ENCODE measurements at regions not wholly inside any gene's neighbourhood (a gene's known extent, or its start where the extent isn't known, plus 50 kb on each side); places are given as distances from the start of the nearest gene placed in this dataset.

GRCh38 chr3:176174060-176174459, 1023.2 kb downstream of the TBL1XR1 start:
- intact Hi-C loops (cut with micrococcal nuclease; ENCODE audit: unreplicated experiment) = no loop called here
- peak; percentile 0 for DNase-seq (ENCODE audit: low spot score)
- H3K9me3 ChIP-seq (ENCODE audit: low read depth, low read length, poor library complexity, severe bottlenecking) = no peaks in the 10 kb centered on the region
- H3K4me1 ChIP-seq (ENCODE audit: insufficient read depth, low read length, poor library complexity, severe bottlenecking) = no peaks in the 10 kb centered on the region
- CTCF ChIA-PET = no interaction called here
- H3K27me3 ChIP-seq (replicated peaks; ENCODE audit: insufficient read depth, low read depth, low read length, poor library complexity) = no peaks in the 10 kb centered on the region
- BruUV-seq (replicated peaks) = no TSS peak
- POLR2A ChIA-PET (ENCODE audit: low non-redundant PET) = no interaction called here
- TF ChIP-seq EZH2 (IDR thresholded peaks at IDR 0.05; ENCODE audit: borderline replicate concordance, low read depth, low read length, poor library complexity, severe bottlenecking) = no peak
- TF ChIP-seq CTCF (conservative IDR thresholded peaks at IDR 0.05; ENCODE audit: low read depth, low read length) = no peak
- H3K36me3 ChIP-seq (ENCODE audit: insufficient read depth, low read length, poor library complexity, severe bottlenecking) = no peaks in the 10 kb centered on the region
- no peak overlapping the region for H3K27ac ChIP-seq (ENCODE audit: low read depth, low read length, poor library complexity, severe bottlenecking)
- H3K4me3 ChIP-seq (ENCODE audit: low read depth, low read length, poor library complexity, severe bottlenecking) = no peak overlapping the region

- H3K36me3 ChIP-seq (ENCODE audit: insufficient read depth, low read length, poor library complexity, severe bottlenecking) = no peaks in the 10 kb centered on the region
- TF ChIP-seq EZH2 (IDR thresholded peaks at IDR 0.05; ENCODE audit: borderline replicate concordance, low read depth, low read length, poor library complexity, severe bottlenecking) (no peak), CTCF (conservative IDR thresholded peaks at IDR 0.05; ENCODE audit: low read depth, low read length) (no peak)
- no peak overlapping the region for H3K27ac ChIP-seq (ENCODE audit: low read depth, low read length, poor library complexity, severe bottlenecking)
- H3K9me3 ChIP-seq (ENCODE audit: low read depth, low read length, poor library complexity, severe bottlenecking) = no peaks in the 10 kb centered on the region
- CTCF ChIA-PET = no interaction called here
- POLR2A ChIA-PET (ENCODE audit: low non-redundant PET) = no interaction called here
- intact Hi-C loops (cut with micrococcal nuclease; ENCODE audit: unreplicated experiment) = no loop called here
- no peak for DNase-seq (ENCODE audit: low spot score)
- H3K4me1 ChIP-seq (ENCODE audit: insufficient read depth, low read length, poor library complexity, severe bottlenecking) = no peaks in the 10 kb centered on the region
- no peak overlapping the region for H3K4me3 ChIP-seq (ENCODE audit: low read depth, low read length, poor library complexity, severe bottlenecking)
- no TSS peak for BruUV-seq (replicated peaks)
- no peaks in the 10 kb centered on the region for H3K27me3 ChIP-seq (replicated peaks; ENCODE audit: insufficient read depth, low read depth, low read length, poor library complexity)
Observed at GRCh38 chr3:176172492-176172891, 1024.8 kb downstream of the TBL1XR1 start.

GRCh38 chr3:176167272-176167671, 1030.0 kb downstream of the TBL1XR1 start:
- Histone ChIP-seq H3K4me3 (ENCODE audit: low read depth, low read length, poor library complexity, severe bottlenecking) (no peak overlapping the region), H3K4me1 (ENCODE audit: insufficient read depth, low read length, poor library complexity, severe bottlenecking) (no peaks in the 10 kb centered on the region), H3K9me3 (ENCODE audit: low read depth, low read length, poor library complexity, severe bottlenecking) (no peaks in the 10 kb centered on the region), H3K27me3 (replicated peaks; ENCODE audit: insufficient read depth, low read depth, low read length, poor library complexity) (no peaks in the 10 kb centered on the region), H3K36me3 (ENCODE audit: insufficient read depth, low read length, poor library complexity, severe bottlenecking) (no peaks in the 10 kb centered on the region), H3K27ac (ENCODE audit: low read depth, low read length, poor library complexity, severe bottlenecking) (no peak overlapping the region)
- TF ChIP-seq CTCF (conservative IDR thresholded peaks at IDR 0.05; ENCODE audit: low read depth, low read length) (no peak), EZH2 (IDR thresholded peaks at IDR 0.05; ENCODE audit: borderline replicate concordance, low read depth, low read length, poor library complexity, severe bottlenecking) (no peak)
- BruUV-seq (replicated peaks) = no TSS peak
- POLR2A ChIA-PET (ENCODE audit: low non-redundant PET) = no interaction called here
- no peak for DNase-seq (ENCODE audit: low spot score)
- intact Hi-C loops (cut with micrococcal nuclease; ENCODE audit: unreplicated experiment) = no loop called here
- CTCF ChIA-PET = no interaction called here
